ENCODE measurements at regions not wholly inside any gene's neighbourhood (a gene's known extent, or its start where the extent isn't known, plus 50 kb on each side); places are given as distances from the start of the nearest gene placed in this dataset.

DNA sequence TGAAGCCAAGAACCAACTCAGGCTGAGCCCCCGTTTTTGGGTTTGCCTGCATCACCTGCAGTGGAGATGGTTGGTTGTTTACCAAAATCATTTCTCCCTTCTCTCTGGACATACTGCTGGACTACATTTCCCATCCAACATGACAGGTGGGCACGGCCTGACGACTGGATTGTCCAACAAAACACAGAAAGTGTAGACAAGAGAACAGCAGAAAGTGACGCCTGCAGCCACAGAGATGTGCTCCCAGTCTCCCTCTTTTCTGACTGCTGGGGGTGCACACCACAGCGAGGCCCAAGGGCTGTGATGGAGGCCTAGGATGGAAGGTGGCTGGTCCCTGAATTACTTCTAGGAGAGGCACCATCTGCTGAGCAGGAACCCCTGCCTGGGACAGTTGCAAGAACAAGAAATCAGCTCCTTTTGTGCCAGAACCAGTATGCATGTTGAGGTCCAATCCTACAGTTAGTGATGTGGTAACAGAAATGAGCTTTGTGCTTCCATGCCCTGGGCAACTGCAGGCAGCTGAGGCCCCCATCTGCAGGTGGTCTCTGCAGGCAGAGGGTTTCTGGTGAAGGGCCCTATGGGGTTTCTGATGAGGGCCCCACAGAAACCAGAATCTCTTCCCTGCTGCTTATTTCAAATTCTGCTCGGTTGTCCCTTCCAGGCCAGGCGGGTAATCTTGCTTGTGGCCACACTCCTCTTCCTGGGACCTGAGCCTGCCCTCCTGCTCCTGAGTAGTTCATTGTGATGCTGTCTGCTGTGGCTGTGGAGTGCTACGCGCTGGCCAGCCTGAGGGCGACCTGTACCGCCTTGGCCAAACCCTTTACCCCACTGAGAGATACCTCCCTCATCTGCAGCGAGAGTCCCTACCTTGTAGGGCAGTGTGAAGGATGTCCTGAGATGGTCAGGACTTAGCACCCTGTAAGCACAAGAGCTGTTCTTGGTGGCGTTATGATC lies 168.3 kb downstream of the ASB1 start:
- POLR2A ChIA-PET = no interaction called here
- Histone ChIP-seq H3K4me3 (ENCODE audit: low read depth, low read length) (no peak overlapping the region), H3K27me3 (ENCODE audit: control insufficient read depth, insufficient read depth, low read length) (no peaks in the 10 kb centered on the region), H3K36me3 (ENCODE audit: control insufficient read depth, insufficient read depth, low read length) (no peaks in the 10 kb centered on the region)
- CTCF ChIA-PET = no interaction called here
- no peak for DNase-seq (ENCODE audit: low read depth)
- TF ChIP-seq, protein P1, sequence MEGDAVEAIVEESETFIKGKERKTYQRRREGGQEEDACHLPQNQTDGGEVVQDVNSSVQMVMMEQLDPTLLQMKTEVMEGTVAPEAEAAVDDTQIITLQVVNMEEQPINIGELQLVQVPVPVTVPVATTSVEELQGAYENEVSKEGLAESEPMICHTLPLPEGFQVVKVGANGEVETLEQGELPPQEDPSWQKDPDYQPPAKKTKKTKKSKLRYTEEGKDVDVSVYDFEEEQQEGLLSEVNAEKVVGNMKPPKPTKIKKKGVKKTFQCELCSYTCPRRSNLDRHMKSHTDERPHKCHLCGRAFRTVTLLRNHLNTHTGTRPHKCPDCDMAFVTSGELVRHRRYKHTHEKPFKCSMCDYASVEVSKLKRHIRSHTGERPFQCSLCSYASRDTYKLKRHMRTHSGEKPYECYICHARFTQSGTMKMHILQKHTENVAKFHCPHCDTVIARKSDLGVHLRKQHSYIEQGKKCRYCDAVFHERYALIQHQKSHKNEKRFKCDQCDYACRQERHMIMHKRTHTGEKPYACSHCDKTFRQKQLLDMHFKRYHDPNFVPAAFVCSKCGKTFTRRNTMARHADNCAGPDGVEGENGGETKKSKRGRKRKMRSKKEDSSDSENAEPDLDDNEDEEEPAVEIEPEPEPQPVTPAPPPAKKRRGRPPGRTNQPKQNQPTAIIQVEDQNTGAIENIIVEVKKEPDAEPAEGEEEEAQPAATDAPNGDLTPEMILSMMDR (IDR thresholded peaks at IDR 0.05; ENCODE audit: insufficient read depth, low read depth, low read length) = no peak

DNA sequence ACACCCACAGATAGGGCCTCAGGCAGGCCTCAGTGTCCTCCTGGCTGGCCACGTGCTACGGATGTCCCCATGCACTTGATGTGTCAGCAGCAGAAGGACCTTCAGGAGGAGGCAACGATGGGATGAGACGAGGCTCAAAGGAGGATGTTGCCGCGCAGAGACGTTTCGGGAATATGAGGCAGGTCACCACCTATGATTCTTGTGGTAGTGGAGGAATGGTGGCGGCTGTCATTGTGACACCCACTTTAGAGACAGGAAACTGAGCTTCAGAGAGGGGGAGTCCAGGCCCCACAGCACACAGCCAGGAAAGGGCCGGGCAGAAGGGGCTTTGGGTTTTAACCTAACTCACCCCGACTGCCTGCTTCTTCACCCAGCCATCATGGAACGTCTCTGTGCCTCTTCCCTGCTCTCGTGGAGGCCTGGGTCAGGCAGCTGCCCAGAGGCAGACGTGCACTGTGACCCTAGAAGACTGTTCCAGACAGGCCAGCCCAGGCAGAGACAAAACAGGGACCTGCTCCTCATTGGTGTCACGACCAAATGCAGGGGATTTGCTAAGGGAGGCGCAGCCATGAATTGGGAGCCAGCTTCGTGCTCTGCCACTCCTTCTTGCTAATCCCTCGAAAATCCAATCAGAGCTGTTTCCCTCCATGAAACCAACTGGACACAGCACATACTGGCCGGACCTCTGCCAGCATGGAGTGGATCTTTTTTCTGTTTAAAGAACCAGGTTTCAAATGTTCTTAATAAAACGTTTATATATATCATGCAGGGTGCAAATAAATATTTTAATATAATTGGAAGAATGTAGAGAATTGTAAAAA lies 169.2 kb downstream of the ASB1 start:
- ChIA-PET CTCF (interaction anchor here (0.5 to 2.0 kb wide), 3 partner anchors 119 to 238 kb away, joined by 3 to 7 read pairs (median 3); no protein-coding TSS in a partner anchor), POLR2A (no interaction called here)
- H3K4me3 ChIP-seq (ENCODE audit: low read depth, low read length) = no peak overlapping the region
- TF ChIP-seq, protein P1 (IDR thresholded peaks at IDR 0.05; ENCODE audit: insufficient read depth, low read depth, low read length) = no peak
- H3K27me3 ChIP-seq (ENCODE audit: control insufficient read depth, insufficient read depth, low read length) = no peaks in the 10 kb centered on the region
- no peak for DNase-seq (ENCODE audit: low read depth)
- no peaks in the 10 kb centered on the region for H3K36me3 ChIP-seq (ENCODE audit: control insufficient read depth, insufficient read depth, low read length)

DNA sequence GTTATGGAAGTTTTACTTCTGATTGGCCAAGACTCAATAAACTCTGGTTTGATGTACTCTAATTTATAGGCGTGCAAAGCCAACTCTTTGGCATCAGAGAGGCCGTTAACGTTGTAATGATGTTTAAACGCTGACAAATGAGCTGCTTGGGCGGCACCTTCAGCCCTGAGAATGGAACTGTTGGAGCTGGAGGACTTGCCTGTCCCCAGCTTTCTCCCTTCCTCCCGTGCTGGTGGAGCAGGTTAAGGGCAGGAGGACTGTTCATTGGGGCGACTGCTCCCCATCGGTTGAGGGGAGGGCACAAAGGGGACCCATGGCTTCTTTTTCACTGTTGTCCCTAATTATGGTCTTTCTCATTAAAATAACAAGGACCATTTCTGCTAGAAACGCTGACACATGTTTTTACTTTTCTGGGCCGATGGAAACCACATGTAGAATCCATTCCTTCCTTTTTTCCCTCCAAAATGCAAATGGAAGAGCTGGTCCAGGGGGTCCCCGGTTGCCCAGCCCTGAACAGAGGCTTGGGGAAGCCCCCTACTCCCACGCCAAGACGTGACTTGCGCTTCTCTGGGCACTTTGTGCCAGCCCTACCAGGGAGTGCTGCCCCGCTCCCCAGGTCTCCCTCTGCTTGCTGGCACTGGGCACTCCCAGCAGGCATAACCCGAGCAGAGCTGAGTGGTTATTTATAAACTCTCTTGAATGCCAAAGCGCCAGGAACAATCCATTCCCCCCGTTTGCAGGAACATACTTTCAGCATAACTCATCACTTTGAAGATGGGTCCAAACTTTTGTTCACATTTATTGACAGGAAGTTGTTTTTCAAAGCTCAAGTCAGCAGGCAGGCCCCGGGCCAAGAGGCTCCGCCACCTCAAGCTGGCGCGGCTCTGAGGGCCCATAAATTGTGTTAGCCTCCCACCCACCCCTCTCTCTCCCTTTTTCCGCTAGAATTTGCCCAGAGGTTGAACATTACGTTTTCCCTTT lies 170.1 kb downstream of the ASB1 start:
- Histone ChIP-seq H3K36me3 (ENCODE audit: control insufficient read depth, insufficient read depth, low read length) (no peaks in the 10 kb centered on the region), H3K27me3 (ENCODE audit: control insufficient read depth, insufficient read depth, low read length) (no peaks in the 10 kb centered on the region), H3K4me3 (ENCODE audit: low read depth, low read length) (no peak overlapping the region)
- DNase-seq (ENCODE audit: low read depth) = peak; percentile 86
- ChIA-PET POLR2A (no interaction called here), CTCF (interaction anchor here (0.5 to 2.0 kb wide), 5 partner anchors 68 to 239 kb away, joined by 3 to 7 read pairs (median 3); no protein-coding TSS in a partner anchor)
- TF ChIP-seq, protein P1 (IDR thresholded peaks at IDR 0.05; ENCODE audit: insufficient read depth, low read depth, low read length) = no peak

DNA sequence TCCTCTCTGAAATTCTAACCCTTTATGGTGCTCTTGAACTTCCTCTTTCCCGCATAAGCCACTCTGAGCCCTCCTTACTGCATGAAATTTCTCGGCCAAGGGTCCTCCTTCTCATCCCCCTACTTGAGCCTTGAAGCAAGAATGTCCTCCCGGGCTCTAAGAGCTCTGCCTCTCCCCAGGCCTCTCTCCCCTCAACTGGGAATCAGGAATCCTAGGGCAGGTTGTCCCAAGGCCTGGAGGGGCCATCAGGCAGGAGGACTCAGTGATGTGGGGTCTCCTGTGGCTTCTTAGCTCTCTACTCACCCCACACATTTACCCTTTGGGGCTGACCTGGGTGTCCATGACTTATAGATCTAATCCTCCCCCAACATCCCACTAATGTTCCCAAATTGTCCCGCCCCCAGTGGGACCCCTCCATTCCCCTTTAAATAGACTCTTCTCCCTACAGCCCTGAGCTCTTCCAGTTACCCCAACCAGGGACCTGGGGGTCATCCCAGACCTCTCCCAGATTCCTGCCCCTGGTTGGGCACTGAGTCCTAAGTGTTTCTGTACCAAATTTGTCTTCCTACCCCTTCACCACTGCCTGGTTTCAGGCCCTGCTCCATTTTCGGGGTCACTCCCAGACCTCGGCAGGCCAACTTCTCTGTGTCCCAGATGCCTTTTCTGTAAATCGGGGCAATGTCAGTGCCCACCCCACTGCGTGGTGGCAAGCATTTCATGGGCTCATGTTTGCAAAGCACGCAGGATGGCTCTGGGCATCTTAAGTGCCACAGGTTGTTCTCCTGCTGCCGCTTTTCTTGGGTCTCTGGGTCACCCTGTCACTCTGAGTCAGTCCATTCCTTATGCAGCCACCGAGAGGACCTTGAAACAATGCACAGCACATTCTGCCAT lies 171.2 kb downstream of the ASB1 start:
- TF ChIP-seq, protein P1 (IDR thresholded peaks at IDR 0.05; ENCODE audit: insufficient read depth, low read depth, low read length) = no peak
- CTCF ChIA-PET = interaction anchor here (1.1 to 2.0 kb wide), 3 partner anchors 75 to 240 kb away, joined by 3 to 7 read pairs (median 3); no protein-coding TSS in a partner anchor
- H3K27me3 ChIP-seq (ENCODE audit: control insufficient read depth, insufficient read depth, low read length) = no peaks in the 10 kb centered on the region
- DNase-seq (ENCODE audit: low read depth) = no peak
- POLR2A ChIA-PET = no interaction called here
- no peak overlapping the region for H3K4me3 ChIP-seq (ENCODE audit: low read depth, low read length)
- no peaks in the 10 kb centered on the region for H3K36me3 ChIP-seq (ENCODE audit: control insufficient read depth, insufficient read depth, low read length)

Data from BJ (cell line).